GM19324 (cell line): ENCODE measurements at regions not wholly inside any gene's neighbourhood (a gene's known extent, or its start where the extent isn't known, plus 50 kb on each side); places are given as distances from the start of the nearest gene placed in this dataset.

Experiments
- ATAC-seq: cut with Tn5 transposase; IDR thresholded peaks from one replicate; pipeline ENCODE4 v1.9.1; 2021; ENCODE audit warnings: mild to moderate bottlenecking, moderate library complexity; ENCODE audit not compliant: unreplicated experiment, low FRiP score

GRCh38 chr2:144693179-144693578 lies 173.3 kb upstream of the ZEB2 start:
- no peak for ATAC-seq

- ATAC-seq: no peak
These were observed 172.7 kb upstream of the ZEB2 start for GRCh38 chr2:144692661-144693060.

- ATAC-seq: no peak
These were observed 170.9 kb upstream of the ZEB2 start for GRCh38 chr2:144690771-144691170.

GRCh38 chr2:144686518-144687215 lies 166.7 kb upstream of the ZEB2 start:
- ATAC-seq: no peak

GRCh38 chr2:144683966-144684365 lies 164.0 kb upstream of the ZEB2 start:
- ATAC-seq: no peak

- no peak for ATAC-seq
These were observed 163.3 kb upstream of the ZEB2 start for GRCh38 chr2:144683107-144683753.

GRCh38 chr2:144682248-144682647 lies 162.3 kb upstream of the ZEB2 start:
- ATAC-seq: no peak

GRCh38 chr2:144681389-144681788 lies 161.5 kb upstream of the ZEB2 start:
- no peak for ATAC-seq

- no peak for ATAC-seq
These were observed 160.0 kb upstream of the ZEB2 start for GRCh38 chr2:144679942-144680341.

GRCh38 chr2:144678736-144679135 lies 158.8 kb upstream of the ZEB2 start:
- no peak for ATAC-seq

- ATAC-seq: no peak
These were observed 155.8 kb upstream of the ZEB2 start for GRCh38 chr2:144675731-144676130.

GRCh38 chr2:144675331-144675730 lies 155.4 kb upstream of the ZEB2 start:
- no peak for ATAC-seq

GRCh38 chr2:144674071-144674470 lies 154.2 kb upstream of the ZEB2 start:
- no peak for ATAC-seq

GRCh38 chr2:144673456-144673855 lies 153.5 kb upstream of the ZEB2 start:
- ATAC-seq: no peak

- no peak for ATAC-seq
These were observed 152.0 kb upstream of the ZEB2 start for GRCh38 chr2:144671695-144672455.

- ATAC-seq: no peak
These were observed 150.8 kb upstream of the ZEB2 start for GRCh38 chr2:144670738-144671137.

GRCh38 chr2:144670080-144670479 lies 150.2 kb upstream of the ZEB2 start:
- no peak for ATAC-seq

GRCh38 chr2:144669196-144669987 lies 149.5 kb upstream of the ZEB2 start:
- ATAC-seq: no peak

GRCh38 chr2:144668493-144669110 lies 148.7 kb upstream of the ZEB2 start:
- ATAC-seq: no peak

GRCh38 chr2:144666032-144666431 lies 146.1 kb upstream of the ZEB2 start:
- ATAC-seq: no peak
